CD8-positive, alpha-beta memory T cell (primary cell): ENCODE measurements at regions not wholly inside any gene's neighbourhood (a gene's known extent, or its start where the extent isn't known, plus 50 kb on each side); places are given as distances from the start of the nearest gene placed in this dataset.

ENCODE experiments used
- CTCF ChIA-PET: fragments of 350-600 bp; sonication (Branson Sonifier 250); formaldehyde crosslinking; loops from one replicate; lab custom pipeline; 2021; ENCODE audit warnings: antibody characterized with exemption; lab: Charles Lee
- POLR2A ChIA-PET: fragments of 350-600 bp; sonication (Branson Sonifier 250); formaldehyde crosslinking; loops from one replicate; lab custom pipeline; 2021; ENCODE audit warnings: antibody characterized with exemption; lab: Charles Lee
- DNase-seq, 5 donors: peaks; one replicate each; pipeline versions ENCODE4 v3.0.0 to v3.0.0-alpha.2; 2020 to 2022; ENCODE audit warnings: mixed read lengths in 1 of 5
- H3K27ac ChIP-seq: one replicate; pipeline ENCODE4 v1.7.0; 2013; ENCODE audit warnings: low read depth, mild to moderate bottlenecking, low read length, moderate library complexity
- H3K27me3 ChIP-seq: 2 replicates; pipeline ENCODE4 v1.7.0; 2013; ENCODE audit warnings: low read length, mild to moderate bottlenecking; ENCODE audit not compliant: insufficient read depth, poor library complexity, severe bottlenecking
- H3K36me3 ChIP-seq: 2 replicates; pipeline ENCODE4 v1.7.0; 2013; ENCODE audit warnings: mild to moderate bottlenecking, low read length, moderate library complexity; ENCODE audit not compliant: insufficient read depth
- H3K4me1 ChIP-seq: 2 replicates; pipeline ENCODE4 v1.7.0; 2013; ENCODE audit warnings: mild to moderate bottlenecking, low read length, moderate library complexity; ENCODE audit not compliant: insufficient read depth
- H3K4me3 ChIP-seq: 2 replicates; pipeline ENCODE4 v1.7.0; 2013; ENCODE audit warnings: mild to moderate bottlenecking, low read length
- H3K9me3 ChIP-seq: 2 replicates; pipeline ENCODE4 v1.7.0; 2013; ENCODE audit warnings: mild to moderate bottlenecking, low read length
- H3K27ac Mint-ChIP-seq, 8 donors: one replicate each; pipeline ENCODE4 v1.8.0; 2020 to 2021; ENCODE audit warnings: mixed read lengths in 8 of 8, mild to moderate bottlenecking in 6 of 8, inconsistent platforms in 3 of 8, moderate library complexity in 3 of 8
- H3K27me3 Mint-ChIP-seq, 2 donors: one replicate each; pipeline ENCODE4 v1.8.0; 2020 to 2021; ENCODE audit warnings: mixed read lengths in 2 of 2, mild to moderate bottlenecking in 1 of 2, moderate library complexity in 1 of 2
- H3K36me3 Mint-ChIP-seq, 3 donors: one replicate each; pipeline ENCODE4 v1.8.0; 2020 to 2021; ENCODE audit warnings: mixed read lengths in 3 of 3, inconsistent platforms in 1 of 3, mild to moderate bottlenecking in 1 of 3
- H3K4me1 Mint-ChIP-seq, 3 donors: one replicate each; pipeline ENCODE4 v1.8.0; 2020 to 2021; ENCODE audit warnings: mixed read lengths in 3 of 3, inconsistent platforms in 1 of 3, mild to moderate bottlenecking in 1 of 3
- H3K4me3 Mint-ChIP-seq, 7 donors: one replicate each; pipeline ENCODE4 v1.8.0; 2020 to 2021; ENCODE audit warnings: mixed read lengths in 7 of 7, mild to moderate bottlenecking in 6 of 7, moderate library complexity in 4 of 7, inconsistent platforms in 2 of 7
- H3K9me3 Mint-ChIP-seq, 5 donors: one replicate each; pipeline ENCODE4 v1.8.0; 2020 to 2022; ENCODE audit warnings: mixed read lengths in 5 of 5, mild to moderate bottlenecking in 3 of 5, moderate library complexity in 2 of 5, inconsistent platforms in 1 of 5

GRCh38 chr2:230657906-230658305 is 54.7 kb upstream of the CAB39 start:
- Histone ChIP-seq H3K4me1 (peaks cover 64% of the 10 kb centered on the region), H3K27me3 (no peaks in the 10 kb centered on the region), H3K4me3 (no peak overlapping the region), H3K36me3 (no peaks in the 10 kb centered on the region), H3K9me3 (no peaks in the 10 kb centered on the region), H3K27ac (peak overlapping the region; percentile 78)
- H3K27ac Mint-ChIP-seq = peak overlapping the region; percentile 51 to 88 (median 78)
- H3K4me3 Mint-ChIP-seq = peak overlapping the region in 3 of 7 donors; percentile 13 to 85 (median 35)
- ChIA-PET CTCF (interaction anchor here (0.9 to 1.1 kb wide), 2 partner anchors 14 to 141 kb away, joined by 3 to 4 read pairs; no protein-coding TSS in a partner anchor), POLR2A (no interaction called here)
- DNase-seq = no peak
- no peaks in the 10 kb centered on the region for H3K36me3 Mint-ChIP-seq
- H3K9me3 Mint-ChIP-seq = no peaks in the 10 kb centered on the region
- H3K4me1 Mint-ChIP-seq = peaks cover 75 to 86% (median 84%) of the 10 kb centered on the region in 3 donors
- no peaks in the 10 kb centered on the region for H3K27me3 Mint-ChIP-seq

- ChIA-PET POLR2A (no interaction called here), CTCF (interaction anchor here (0.9 to 1.2 kb wide), 3 partner anchors 9 to 140 kb away, joined by 3 to 4 read pairs (median 3); no protein-coding TSS in a partner anchor)
- H3K27me3 Mint-ChIP-seq = no peaks in the 10 kb centered on the region
- H3K4me3 Mint-ChIP-seq = peak overlapping the region in 6 of 7 donors; percentile 30 to 80 (median 64)
- no peaks in the 10 kb centered on the region for H3K36me3 Mint-ChIP-seq
- Histone ChIP-seq H3K9me3 (no peaks in the 10 kb centered on the region), H3K4me3 (peak overlapping the region; percentile 46), H3K36me3 (no peaks in the 10 kb centered on the region), H3K27ac (peak overlapping the region; percentile 78), H3K4me1 (peaks cover 71% of the 10 kb centered on the region), H3K27me3 (no peaks in the 10 kb centered on the region)
- no peak for DNase-seq
- peak overlapping the region; percentile 27 to 97 (median 86) for H3K27ac Mint-ChIP-seq
- H3K9me3 Mint-ChIP-seq = no peaks in the 10 kb centered on the region
- peaks cover 81 to 92% (median 90%) of the 10 kb centered on the region in 3 donors for H3K4me1 Mint-ChIP-seq
Observed at GRCh38 chr2:230658577-230658876, 54.1 kb upstream of the CAB39 start.

GRCh38 chr2:230658877-230659652 is 53.6 kb upstream of the CAB39 start:
- Histone ChIP-seq H3K4me3 (peak overlapping the region; percentile 46), H3K27me3 (no peaks in the 10 kb centered on the region), H3K9me3 (no peaks in the 10 kb centered on the region), H3K36me3 (no peaks in the 10 kb centered on the region), H3K27ac (peak overlapping the region; percentile 78), H3K4me1 (peaks cover 76% of the 10 kb centered on the region)
- POLR2A ChIA-PET = interaction anchor here (1.5 kb wide), 1 partner anchor 15 kb away, joined by 5 read pairs; no protein-coding TSS in a partner anchor
- Mint-ChIP-seq H3K9me3 (no peaks in the 10 kb centered on the region), H3K4me1 (peaks cover 85 to 94% (median 92%) of the 10 kb centered on the region in 3 donors), H3K4me3 (peak overlapping the region; percentile 30 to 80 (median 60)), H3K27me3 (no peaks in the 10 kb centered on the region), H3K27ac (peak overlapping the region; percentile 29 to 97 (median 92)), H3K36me3 (no peaks in the 10 kb centered on the region)
- DNase-seq = peak in 2 of 5 donors; percentile 20 to 34
- CTCF ChIA-PET = interaction anchor here (0.9 to 1.3 kb wide), 3 partner anchors 10 to 139 kb away, joined by 3 read pairs; no protein-coding TSS in a partner anchor

- Mint-ChIP-seq H3K9me3 (no peaks in the 10 kb centered on the region), H3K27me3 (no peaks in the 10 kb centered on the region), H3K27ac (peak overlapping the region; percentile 75 to 97 (median 94)), H3K4me1 (peaks cover 89 to 97% (median 95%) of the 10 kb centered on the region in 3 donors), H3K4me3 (peak overlapping the region; percentile 64 to 83 (median 71)), H3K36me3 (peaks cover 0 to 2% (median 0%) of the 10 kb centered on the region in 3 donors)
- peak overlapping the region; percentile 20 for H3K4me3 ChIP-seq
- peak in 4 of 5 donors; percentile 18 to 69 (median 44) for DNase-seq
- H3K27me3 ChIP-seq = no peaks in the 10 kb centered on the region
- ChIA-PET POLR2A (interaction anchor here (1.2 to 2.5 kb wide), 4 partner anchors 17 to 134 kb away, joined by 3 to 7 read pairs (median 4); no protein-coding TSS in a partner anchor), CTCF (interaction anchor here (1.0 to 1.3 kb wide), 3 partner anchors 14 to 130 kb away, joined by 3 read pairs; no protein-coding TSS in a partner anchor)
- no peaks in the 10 kb centered on the region for H3K36me3 ChIP-seq
- peak overlapping the region; percentile 78 for H3K27ac ChIP-seq
- H3K4me1 ChIP-seq = peaks cover 90% of the 10 kb centered on the region
- H3K9me3 ChIP-seq = no peaks in the 10 kb centered on the region
Observed at GRCh38 chr2:230660294-230661060, 52.2 kb upstream of the CAB39 start.

- no peaks in the 10 kb centered on the region for H3K9me3 ChIP-seq
- no peaks in the 10 kb centered on the region for H3K27me3 Mint-ChIP-seq
- no peak overlapping the region for H3K27ac ChIP-seq
- no peaks in the 10 kb centered on the region for H3K9me3 Mint-ChIP-seq
- no peaks in the 10 kb centered on the region for H3K27me3 ChIP-seq
- CTCF ChIA-PET = interaction anchor here (0.9 to 1.4 kb wide), 5 partner anchors 52 to 594 kb away, joined by 3 to 4 read pairs (median 3); no protein-coding TSS in a partner anchor
- POLR2A ChIA-PET = interaction anchor here (0.6 to 2.5 kb wide), 7 partner anchors 11 to 189 kb away, joined by 3 to 7 read pairs (median 4); no protein-coding TSS in a partner anchor
- H3K4me3 Mint-ChIP-seq = peak overlapping the region; percentile 52 to 83 (median 71)
- peak overlapping the region; percentile 20 for H3K4me3 ChIP-seq
- H3K4me1 Mint-ChIP-seq = peaks cover 85 to 93% (median 92%) of the 10 kb centered on the region in 3 donors
- no peaks in the 10 kb centered on the region for H3K36me3 ChIP-seq
- H3K27ac Mint-ChIP-seq = peak overlapping the region; percentile 75 to 97 (median 94)
- peak in 3 of 5 donors; percentile 31 to 72 (median 67) for DNase-seq
- H3K4me1 ChIP-seq = peaks cover 91% of the 10 kb centered on the region
- peaks cover 0 to 2% (median 0%) of the 10 kb centered on the region in 3 donors for H3K36me3 Mint-ChIP-seq
Observed at GRCh38 chr2:230661072-230661957, 51.3 kb upstream of the CAB39 start.
